ENCODE measurements at regions not wholly inside any gene's neighbourhood (a gene's known extent, or its start where the extent isn't known, plus 50 kb on each side); places are given as distances from the start of the nearest gene placed in this dataset.

GRCh38 chr20:6450841-6451240 lies 316.6 kb upstream of the BMP2 start (continued):
- TF ChIP-seq KAT7 (CRISPR knock-in tag; IDR thresholded peaks at IDR 0.05; ENCODE audit: borderline replicate concordance): no peak
- TF ChIP-seq ZNF219 (CRISPR knock-in tag; IDR thresholded peaks at IDR 0.05; ENCODE audit: borderline replicate concordance): no peak
- TF ChIP-seq NFE2L1 (CRISPR knock-in tag; IDR thresholded peaks at IDR 0.05): no peak

- Mint-ChIP-seq H3K27ac (no peak overlapping the region), H3K9me3 (peaks cover 10% of the 10 kb centered on the region), H3K4me3 (no peak overlapping the region), H3K4me1 (no peaks in the 10 kb centered on the region), H3K36me3 (no peaks in the 10 kb centered on the region), H3K27me3 (ENCODE audit: low read depth) (no peaks in the 10 kb centered on the region)
- DNase-seq (ENCODE audit: low spot score): no peak
- no peak for TF ChIP-seq ZNF425 (CRISPR knock-in tag; conservative IDR thresholded peaks at IDR 0.05)
- no peak for TF ChIP-seq FOXP4 (CRISPR knock-in tag; IDR thresholded peaks at IDR 0.05)
- TF ChIP-seq SOX15 (CRISPR knock-in tag; IDR thresholded peaks at IDR 0.05): no peak
- no peak for TF ChIP-seq ZNF219 (CRISPR knock-in tag; IDR thresholded peaks at IDR 0.05; ENCODE audit: borderline replicate concordance)
- TF ChIP-seq NR1H2 (CRISPR knock-in tag; IDR thresholded peaks at IDR 0.05): no peak
- TF ChIP-seq TP53 (CRISPR knock-in tag; IDR thresholded peaks at IDR 0.05): no peak
- no peak for TF ChIP-seq ESRRA (CRISPR knock-in tag; IDR thresholded peaks at IDR 0.05; ENCODE audit: borderline replicate concordance)
- no peak for TF ChIP-seq MXD4 (CRISPR knock-in tag; IDR thresholded peaks at IDR 0.05; ENCODE audit: borderline replicate concordance)
- TF ChIP-seq E2F1 (CRISPR knock-in tag; IDR thresholded peaks at IDR 0.05): no peak
- no peak for TF ChIP-seq SMAD3 (CRISPR knock-in tag; IDR thresholded peaks at IDR 0.05; ENCODE audit: borderline replicate concordance)
- no peak for TF ChIP-seq KAT7 (CRISPR knock-in tag; IDR thresholded peaks at IDR 0.05; ENCODE audit: borderline replicate concordance)
- no peak for TF ChIP-seq ZNF532 (CRISPR knock-in tag; IDR thresholded peaks at IDR 0.05; ENCODE audit: borderline replicate concordance)
- TF ChIP-seq ATF2 (CRISPR knock-in tag; IDR thresholded peaks at IDR 0.05; ENCODE audit: borderline replicate concordance, low read depth): no peak
- TF ChIP-seq ELF4 (CRISPR knock-in tag; IDR thresholded peaks at IDR 0.05; ENCODE audit: low read depth): no peak
- no peak for TF ChIP-seq ZNF121 (CRISPR knock-in tag; IDR thresholded peaks at IDR 0.05)
- no peak for TF ChIP-seq USF2 (CRISPR knock-in tag; IDR thresholded peaks at IDR 0.05)
- no peak for TF ChIP-seq ZNF138 (CRISPR knock-in tag; conservative IDR thresholded peaks at IDR 0.05)
- TF ChIP-seq ZNF671 (CRISPR knock-in tag; IDR thresholded peaks at IDR 0.05): no peak
- no peak for TF ChIP-seq NFATC4 (CRISPR knock-in tag; IDR thresholded peaks at IDR 0.05)
- no peak for TF ChIP-seq ATF6 (CRISPR knock-in tag; IDR thresholded peaks at IDR 0.05)
- no peak for ATAC-seq
- CTCF ChIA-PET: interaction anchor here (1.0 kb wide), 1 partner anchor 59 kb away, joined by 3 read pairs; no protein-coding TSS in a partner anchor
- POLR2A ChIA-PET: no interaction called here
Observed at GRCh38 chr20:6440443-6440799, 317.6 kb upstream of the FERMT1 start.
